Panc1 (cell line): ENCODE measurements at regions not wholly inside any gene's neighbourhood (a gene's known extent, or its start where the extent isn't known, plus 50 kb on each side); places are given as distances from the start of the nearest gene placed in this dataset.
A peak's percentile ranks its signal among the peaks of the same experiment; 100 is the strongest.

Experiments
- POLR2AphosphoS5 ChIP-seq: IDR thresholded peaks from 2 replicates; pipeline ENCODE4 v1.6.1; 2012; ENCODE audit warnings: mild to moderate bottlenecking, low read depth, low read length, moderate library complexity
- SIN3A ChIP-seq: IDR thresholded peaks from 2 replicates; pipeline ENCODE4 v1.6.1; 2012; ENCODE audit warnings: low read depth, mild to moderate bottlenecking, low read length, moderate library complexity, borderline replicate concordance; ENCODE audit not compliant: insufficient read depth
- TF ChIP-seq, protein P1 (sequence below): fragments of 450-650 bp; IDR thresholded peaks from 2 replicates; pipeline ENCODE4 v1.5.1; 2017; ENCODE audit warnings: mild to moderate bottlenecking
- TF ChIP-seq, protein P2 (sequence below), 2 experiments: IDR thresholded peaks; 2 replicates each; pipeline ENCODE4 v1.6.1; 2011 to 2012; ENCODE audit warnings: low read depth in 2 of 2, control low read depth in 1 of 2, low read length in 1 of 2, mild to moderate bottlenecking in 1 of 2, moderate library complexity in 1 of 2; ENCODE audit not compliant: insufficient read depth in 1 of 2

DNA sequence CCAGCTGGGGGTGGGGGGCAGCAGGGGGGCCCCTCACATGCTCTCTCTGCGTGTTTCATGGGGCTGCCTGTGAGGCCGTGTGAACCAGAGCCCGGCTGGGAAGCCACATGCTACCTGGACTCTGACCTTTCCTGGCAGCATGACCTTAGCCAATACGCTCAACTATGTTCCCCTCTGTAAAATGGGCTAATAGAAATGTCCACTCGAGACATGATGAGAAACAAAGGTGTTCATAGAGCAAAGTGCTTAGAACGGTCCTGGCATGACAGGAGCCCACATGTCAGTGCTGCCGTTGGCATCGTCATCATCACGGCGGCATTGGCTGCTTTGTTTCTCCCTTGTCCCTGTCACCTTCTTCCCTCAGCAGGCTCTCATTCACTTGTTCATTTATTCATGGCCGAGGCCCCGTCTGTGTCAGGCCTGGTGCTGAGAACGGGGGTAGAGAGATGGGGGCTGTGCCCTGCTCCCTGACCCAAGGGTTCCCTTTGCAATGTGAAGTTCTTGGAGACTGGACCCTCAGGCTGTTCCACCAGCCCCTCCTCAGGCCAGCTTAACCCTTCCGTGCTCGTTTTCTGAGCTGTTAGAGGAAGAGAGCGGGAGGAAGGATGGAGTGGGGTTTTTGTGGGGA, 291.4 kb downstream of the SEC14L1 start:
- TF ChIP-seq, protein P1, sequence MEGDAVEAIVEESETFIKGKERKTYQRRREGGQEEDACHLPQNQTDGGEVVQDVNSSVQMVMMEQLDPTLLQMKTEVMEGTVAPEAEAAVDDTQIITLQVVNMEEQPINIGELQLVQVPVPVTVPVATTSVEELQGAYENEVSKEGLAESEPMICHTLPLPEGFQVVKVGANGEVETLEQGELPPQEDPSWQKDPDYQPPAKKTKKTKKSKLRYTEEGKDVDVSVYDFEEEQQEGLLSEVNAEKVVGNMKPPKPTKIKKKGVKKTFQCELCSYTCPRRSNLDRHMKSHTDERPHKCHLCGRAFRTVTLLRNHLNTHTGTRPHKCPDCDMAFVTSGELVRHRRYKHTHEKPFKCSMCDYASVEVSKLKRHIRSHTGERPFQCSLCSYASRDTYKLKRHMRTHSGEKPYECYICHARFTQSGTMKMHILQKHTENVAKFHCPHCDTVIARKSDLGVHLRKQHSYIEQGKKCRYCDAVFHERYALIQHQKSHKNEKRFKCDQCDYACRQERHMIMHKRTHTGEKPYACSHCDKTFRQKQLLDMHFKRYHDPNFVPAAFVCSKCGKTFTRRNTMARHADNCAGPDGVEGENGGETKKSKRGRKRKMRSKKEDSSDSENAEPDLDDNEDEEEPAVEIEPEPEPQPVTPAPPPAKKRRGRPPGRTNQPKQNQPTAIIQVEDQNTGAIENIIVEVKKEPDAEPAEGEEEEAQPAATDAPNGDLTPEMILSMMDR = no peak
- 0 out of 2 replicates have a peak, but pooled peaks have one; percentile 7 for TF ChIP-seq POLR2AphosphoS5
- TF ChIP-seq, protein P2, sequence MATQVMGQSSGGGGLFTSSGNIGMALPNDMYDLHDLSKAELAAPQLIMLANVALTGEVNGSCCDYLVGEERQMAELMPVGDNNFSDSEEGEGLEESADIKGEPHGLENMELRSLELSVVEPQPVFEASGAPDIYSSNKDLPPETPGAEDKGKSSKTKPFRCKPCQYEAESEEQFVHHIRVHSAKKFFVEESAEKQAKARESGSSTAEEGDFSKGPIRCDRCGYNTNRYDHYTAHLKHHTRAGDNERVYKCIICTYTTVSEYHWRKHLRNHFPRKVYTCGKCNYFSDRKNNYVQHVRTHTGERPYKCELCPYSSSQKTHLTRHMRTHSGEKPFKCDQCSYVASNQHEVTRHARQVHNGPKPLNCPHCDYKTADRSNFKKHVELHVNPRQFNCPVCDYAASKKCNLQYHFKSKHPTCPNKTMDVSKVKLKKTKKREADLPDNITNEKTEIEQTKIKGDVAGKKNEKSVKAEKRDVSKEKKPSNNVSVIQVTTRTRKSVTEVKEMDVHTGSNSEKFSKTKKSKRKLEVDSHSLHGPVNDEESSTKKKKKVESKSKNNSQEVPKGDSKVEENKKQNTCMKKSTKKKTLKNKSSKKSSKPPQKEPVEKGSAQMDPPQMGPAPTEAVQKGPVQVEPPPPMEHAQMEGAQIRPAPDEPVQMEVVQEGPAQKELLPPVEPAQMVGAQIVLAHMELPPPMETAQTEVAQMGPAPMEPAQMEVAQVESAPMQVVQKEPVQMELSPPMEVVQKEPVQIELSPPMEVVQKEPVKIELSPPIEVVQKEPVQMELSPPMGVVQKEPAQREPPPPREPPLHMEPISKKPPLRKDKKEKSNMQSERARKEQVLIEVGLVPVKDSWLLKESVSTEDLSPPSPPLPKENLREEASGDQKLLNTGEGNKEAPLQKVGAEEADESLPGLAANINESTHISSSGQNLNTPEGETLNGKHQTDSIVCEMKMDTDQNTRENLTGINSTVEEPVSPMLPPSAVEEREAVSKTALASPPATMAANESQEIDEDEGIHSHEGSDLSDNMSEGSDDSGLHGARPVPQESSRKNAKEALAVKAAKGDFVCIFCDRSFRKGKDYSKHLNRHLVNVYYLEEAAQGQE (IDR thresholded peaks at IDR 0.05; ENCODE audit: insufficient read depth in 1 of 2, low read depth in 2 of 2, low read length in 1 of 2) = no peak
- no peak for TF ChIP-seq SIN3A
